HG03354 (cell line): ENCODE measurements at regions not wholly inside any gene's neighbourhood (a gene's known extent, or its start where the extent isn't known, plus 50 kb on each side); places are given as distances from the start of the nearest gene placed in this dataset.

Experiments used
- ATAC-seq: cut with Tn5 transposase; IDR thresholded peaks from one replicate; pipeline ENCODE4 v1.9.1; 2021; ENCODE audit warnings: mild to moderate bottlenecking; ENCODE audit not compliant: unreplicated experiment, poor library complexity, severe bottlenecking

DNA sequence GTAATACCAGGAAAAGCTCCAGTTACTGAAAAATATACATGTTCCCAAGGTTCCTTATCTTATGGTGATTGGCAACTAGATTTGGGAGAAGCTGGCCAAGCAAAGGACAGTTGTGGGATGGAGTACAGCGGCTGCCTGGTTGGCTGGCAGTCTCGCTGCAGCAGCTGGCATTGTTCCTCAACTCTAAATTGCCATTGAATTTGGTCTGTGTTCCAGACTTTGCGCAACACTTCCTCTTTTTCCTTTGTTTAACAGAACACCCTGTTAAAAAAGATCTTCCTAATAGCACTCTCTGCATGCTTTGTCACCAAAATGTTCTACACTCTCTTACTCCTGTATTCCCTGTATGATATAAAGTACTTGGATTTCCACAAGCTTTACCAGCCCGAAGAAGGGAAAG, 420.6 kb upstream of the RBMS3 start:
- no peak for ATAC-seq

DNA sequence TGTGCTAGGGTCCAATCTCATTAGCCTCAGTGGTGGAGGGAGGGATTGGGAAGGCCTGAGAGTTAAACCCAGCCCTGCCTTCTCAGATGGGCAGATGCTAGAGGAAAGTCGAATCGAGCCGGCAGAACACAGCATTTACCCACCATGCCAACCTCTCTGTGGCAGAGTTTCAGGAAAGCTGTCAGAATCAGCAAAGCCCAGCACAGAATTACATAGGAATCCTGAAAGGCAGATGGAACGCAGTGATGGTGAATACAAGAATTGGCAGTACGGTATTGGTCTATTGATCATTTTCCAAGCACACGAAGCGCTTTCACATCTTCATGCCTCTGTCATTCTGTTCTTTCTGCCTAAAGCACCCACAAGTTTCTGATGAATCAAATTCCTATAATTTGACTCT, 417.7 kb upstream of the RBMS3 start:
- ATAC-seq: no peak

DNA sequence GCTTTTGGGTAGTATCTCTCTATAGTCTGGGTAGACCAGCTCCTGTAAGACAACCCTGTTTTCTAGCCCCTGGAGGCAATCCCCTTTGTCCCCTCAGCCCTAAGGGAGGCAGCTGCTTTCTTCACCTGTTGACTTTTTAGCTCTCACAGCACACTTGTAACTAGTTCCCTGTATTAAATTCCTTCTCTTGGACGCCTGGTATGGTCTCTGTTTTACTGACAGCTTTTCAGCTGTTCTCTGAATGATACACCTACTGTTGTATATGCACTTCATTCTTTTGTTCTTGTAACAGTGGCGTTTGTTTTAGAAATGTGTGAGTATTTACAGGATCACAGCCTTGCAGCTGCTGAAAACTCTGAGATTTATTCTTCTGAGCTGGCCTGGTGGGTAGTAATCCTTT, 413.0 kb upstream of the RBMS3 start:
- no peak for ATAC-seq

DNA sequence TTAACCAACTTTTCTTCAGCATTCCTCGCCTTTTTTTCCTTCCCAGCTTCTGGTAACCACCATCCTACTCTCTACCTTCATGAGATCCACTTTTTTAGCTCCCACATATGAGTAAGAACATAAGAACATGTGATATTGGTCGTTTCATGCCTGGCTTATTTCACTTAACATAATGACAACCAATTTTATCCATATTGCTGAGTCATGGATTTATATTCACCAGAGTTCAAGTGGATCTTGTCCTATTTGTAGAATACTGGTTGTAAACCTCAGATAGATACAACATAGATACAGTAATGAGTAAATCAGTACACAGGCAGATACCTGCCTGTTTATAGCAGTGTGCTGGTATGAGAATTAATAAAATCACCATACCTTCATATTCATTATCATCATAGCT, 412.0 kb upstream of the RBMS3 start:
- no peak for ATAC-seq

DNA sequence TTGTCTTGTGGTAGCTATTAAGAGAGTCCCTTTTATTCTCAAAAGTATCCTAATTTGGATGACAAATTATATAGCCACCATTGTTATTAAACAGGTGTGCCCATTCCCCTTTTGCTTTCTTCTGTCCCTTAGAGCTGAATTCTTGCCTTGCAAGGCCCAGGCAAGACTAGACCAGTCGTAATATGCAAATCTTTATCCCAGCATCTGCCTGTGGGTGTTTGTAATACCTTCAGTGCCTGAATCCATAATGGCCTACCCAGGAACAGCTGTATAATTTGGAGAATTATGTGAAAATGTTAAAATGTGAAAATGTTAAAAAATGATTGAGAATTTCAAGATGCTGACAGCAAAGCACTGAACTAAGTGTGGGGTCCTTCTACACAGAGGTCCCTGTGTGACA, 403.0 kb upstream of the RBMS3 start:
- ATAC-seq: no peak

DNA sequence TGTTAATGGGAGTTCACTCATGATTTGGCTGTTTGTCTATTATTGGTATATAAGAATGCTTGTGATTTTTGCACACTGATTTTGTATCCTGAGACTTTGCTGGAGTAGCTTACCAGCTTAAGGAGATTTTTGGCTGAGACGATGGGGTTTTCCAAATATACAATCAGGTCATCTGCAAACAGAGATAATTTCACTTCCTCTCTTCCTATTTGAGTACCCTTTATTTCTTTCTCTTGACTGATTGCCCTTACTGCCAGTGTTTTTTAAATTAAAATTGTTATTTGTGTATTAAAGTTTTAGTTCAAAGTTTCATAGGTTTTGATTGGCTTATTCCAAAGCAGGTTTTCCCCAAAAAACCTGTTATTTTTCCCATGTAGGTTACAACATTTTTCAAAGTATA, 390.5 kb upstream of the RBMS3 start:
- ATAC-seq: no peak

DNA sequence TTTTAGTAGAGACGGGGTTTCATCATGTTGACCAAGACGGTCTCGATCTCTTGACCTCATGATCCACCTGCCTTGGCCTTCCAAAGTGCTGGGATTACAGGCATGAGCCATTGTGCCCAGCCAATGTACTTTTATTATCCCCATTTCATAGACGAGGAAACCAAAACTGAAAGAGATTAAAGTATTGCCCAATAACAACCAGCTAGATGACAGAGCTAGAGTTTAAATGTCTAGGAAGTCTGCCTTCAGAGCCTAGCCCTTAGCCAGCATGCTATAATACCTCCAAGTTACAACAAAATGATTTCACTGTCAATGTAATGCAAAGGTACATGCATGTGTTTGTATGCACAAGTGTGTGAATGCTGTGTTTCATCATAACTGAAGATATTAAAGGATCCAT, 389.4 kb upstream of the RBMS3 start:
- ATAC-seq: no peak

DNA sequence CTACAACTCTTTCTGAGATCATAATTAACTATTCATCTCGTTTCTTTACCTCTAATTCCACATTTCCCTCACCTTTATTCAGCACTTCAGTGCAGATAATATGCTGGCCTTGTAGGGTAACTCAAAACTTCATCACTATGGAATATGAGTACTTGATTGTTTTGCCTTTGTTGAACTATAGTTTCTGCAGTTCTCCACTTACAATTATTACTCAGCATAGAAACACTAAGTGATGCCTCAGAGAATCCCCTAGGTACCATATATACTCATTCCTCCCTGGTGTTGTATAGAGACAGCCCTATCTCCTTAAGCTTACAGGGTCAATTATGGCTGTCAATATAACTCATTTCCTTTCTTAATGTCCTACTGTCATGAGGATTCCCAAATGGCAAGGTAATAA, 380.6 kb upstream of the RBMS3 start:
- no peak for ATAC-seq

DNA sequence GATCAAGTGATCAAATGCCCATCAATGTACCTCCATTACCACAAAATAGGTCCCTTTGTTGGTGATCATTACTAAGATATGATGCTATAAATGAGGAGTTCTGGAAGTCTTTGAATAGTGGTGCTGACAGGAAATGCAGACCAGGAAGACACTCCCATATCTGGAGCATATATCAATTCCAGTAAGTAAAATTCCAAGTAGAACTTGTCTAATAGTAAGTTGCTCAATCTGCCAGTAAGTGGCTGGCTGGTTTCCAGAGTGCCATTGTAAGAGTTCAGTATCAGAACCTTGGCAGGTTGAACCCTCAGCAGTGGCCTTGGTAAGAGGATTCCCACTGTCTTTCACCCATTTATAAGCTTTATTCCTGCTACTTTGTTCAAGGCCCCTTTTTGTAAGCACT, 379.9 kb upstream of the RBMS3 start:
- ATAC-seq: no peak

DNA sequence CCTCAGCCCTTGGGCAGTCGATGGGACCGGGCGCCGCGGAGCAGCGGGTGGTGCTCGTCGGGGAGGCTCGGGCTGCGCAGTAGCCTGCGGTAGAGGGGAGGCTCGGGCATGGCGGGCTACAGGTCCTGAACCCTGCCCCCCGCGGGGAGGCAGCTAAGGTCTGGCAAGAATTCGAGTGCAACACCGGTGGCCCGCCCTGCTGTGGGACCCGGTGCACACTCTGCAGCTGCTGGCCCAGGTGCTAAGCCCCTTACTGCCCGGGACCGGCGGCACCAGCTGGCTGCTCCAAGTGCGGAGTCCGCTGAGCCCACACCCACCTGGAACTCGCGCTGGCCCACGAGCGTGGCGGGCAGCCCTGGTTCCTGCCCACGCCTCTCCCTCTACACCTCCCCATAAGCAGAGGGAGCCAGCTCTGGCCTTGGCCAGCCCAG, 377.7 kb upstream of the RBMS3 start:
- no peak for ATAC-seq

DNA sequence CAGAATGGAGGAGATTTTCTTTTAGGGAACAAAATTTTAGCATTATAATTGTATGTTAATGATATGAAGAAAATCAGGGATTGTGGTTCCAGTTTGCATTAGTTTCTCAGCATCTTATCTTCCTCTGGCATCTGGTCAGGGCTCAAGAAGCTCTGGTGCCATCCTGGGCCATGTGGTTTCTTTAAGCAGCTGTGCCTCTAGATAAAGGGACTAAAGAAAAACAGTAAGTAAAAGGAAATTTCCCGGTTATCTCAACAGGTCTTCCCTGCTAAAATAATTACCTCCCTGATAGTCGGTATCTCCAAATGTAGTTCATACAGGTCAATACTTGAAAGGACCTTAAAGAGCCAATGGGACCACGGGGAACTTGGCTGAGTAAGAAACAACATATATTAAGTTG, 375.1 kb upstream of the RBMS3 start:
- ATAC-seq: no peak

DNA sequence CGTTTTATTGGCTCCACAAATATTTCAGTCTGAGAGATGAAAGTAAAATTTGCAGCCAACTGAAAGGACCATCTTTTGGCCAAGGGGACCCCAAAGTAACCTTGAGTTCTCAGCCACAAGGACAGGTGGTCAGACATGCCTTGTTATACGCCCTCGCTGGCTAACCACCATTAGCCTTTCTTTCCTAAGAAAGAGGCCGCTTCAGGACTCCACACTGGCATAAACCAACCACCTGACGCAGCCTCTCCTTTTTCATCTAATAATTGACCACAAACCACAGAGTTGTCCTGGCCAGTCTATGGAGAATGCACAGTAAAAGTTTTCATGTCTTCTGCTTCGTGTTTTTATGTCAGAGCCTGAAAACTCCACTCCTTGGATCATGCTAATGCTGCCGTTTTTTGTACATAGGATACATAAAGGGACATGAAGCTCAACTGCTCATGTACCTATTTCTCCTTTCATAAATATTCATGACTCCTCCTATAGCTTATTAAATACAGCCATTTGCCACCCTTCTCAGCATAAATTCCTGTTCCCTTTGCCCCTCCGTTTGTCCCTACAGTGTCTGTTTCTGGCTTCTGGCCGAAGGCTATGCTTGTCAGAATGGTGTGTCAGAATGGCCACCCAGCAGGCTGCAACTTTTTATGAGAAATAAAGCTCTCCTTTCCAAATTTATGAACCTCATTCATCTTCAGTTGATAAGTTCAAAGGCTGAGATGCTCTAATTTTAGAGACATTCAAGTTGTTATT, 374.1 kb upstream of the RBMS3 start:
- ATAC-seq: no peak

DNA sequence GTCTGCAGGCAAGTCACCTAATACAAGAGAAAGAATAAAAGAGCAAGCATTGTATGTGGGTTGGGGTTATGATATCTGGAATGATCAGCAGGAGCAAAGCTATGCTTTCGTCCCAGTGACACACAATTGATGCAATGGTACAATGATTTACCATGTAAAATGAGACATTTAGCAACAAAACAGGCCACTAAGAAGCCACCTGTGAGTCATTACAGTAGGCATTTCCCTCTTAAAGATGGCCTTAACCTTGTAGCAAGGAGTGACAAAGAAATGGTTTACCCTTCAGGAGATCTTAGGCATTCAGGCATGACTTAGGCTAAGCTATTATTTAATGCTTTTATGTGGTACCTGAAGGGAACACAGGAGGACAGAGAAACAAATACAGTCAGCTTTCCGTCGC, 373.3 kb upstream of the RBMS3 start:
- no peak for ATAC-seq

DNA sequence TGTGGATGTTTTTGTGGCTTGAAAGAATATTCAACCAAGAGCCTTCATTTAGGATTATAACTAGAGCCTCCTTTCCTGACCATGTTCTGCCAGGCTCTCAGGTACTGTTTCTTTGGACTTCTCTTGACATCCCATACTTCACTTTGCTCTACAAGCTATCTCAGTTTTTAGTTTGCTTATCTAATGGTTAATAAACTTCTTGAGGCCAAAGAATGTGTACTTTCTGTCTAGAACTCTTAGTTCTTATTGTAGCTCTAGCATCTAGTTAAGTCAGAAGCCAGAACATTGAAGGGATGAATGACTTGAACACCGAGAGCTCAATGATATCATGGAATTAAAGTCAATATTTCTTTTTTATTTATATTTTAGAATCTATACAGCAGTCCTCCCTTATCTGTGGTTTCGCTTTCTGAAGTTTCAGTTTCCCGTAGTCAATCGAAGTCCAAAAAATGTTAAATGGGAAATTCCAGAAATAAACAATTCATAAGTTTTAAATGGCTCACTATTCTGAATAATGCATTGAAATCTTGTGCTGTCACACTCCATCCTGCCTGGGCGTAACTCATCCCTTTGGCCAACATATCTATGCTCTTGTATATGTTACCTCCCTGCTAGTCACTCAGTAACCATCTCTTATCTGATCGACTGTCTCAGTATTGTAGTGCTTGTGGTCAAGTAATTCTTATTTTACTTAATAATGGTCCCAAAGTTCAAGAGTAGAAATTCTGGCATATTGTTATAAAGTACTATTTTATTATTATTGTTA, 368.6 kb upstream of the RBMS3 start:
- no peak for ATAC-seq

DNA sequence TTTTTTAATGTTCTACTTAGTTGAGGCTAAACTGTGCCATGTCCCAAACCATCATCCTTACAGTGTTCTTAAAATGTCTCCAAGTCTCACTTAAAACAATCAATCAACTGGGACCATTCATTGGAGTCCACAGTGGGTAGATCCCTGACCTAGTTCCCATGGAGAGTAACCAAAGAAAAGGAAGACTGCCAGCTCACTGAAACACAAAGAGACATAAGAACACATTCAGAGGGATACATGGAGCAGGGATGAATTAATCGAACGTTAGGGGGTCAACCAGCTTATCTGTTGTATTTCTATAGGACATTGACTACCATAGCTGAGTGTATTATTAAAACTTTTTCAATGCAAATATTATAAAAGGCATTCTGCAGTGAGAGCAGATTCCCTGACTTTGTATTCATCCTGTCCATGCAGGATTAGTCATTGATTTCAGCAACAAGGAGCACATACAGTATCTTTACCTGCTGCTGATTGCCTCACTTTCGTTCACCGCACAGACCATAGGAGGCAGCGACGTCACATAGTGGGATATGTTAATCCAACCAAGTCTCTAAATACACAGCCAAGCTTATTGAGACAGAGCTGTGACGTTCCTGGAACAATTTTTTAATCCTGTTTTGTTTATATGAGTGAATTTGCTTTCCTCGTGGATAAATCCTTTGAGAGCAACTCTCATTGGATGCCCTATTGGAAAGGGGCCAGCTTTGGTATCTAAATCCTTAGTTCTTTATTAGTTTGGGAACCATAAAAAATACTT, 364.9 kb upstream of the RBMS3 start:
- ATAC-seq: no peak

DNA sequence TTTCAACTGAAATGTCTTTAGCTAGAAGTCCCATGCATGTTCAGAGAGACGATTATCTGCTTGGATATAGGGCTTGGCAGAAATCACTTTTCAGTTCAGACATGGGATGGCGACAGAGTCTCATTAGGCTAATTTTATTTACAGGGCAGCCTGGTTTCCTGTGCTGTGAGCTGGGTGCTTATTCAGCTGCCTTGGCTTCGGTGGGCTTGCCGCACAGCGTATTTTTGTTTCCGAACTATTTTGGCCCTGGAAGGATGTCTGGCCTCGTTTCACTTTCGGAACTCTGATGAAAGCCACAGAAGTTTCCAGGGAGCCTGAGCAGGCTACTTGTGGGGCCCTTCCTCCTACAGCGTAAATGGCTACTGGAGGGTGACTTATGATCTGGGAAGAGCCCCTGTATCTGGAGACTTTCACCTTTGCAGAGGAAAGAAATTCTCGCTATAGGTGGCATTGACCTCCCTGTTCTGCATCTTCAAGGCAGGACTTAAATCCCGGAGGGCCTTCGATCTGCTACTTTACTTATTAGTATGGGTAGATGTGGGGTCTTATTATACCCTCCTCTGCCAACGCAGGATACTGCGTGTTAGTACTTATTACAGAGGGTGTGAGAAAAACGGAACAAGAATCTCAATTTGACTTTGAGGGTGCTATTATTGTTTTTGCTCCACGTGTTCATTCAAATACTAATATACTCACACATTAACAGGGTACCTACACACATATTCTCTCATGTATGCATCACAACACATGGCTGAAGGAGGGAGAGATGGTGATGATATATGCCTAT, 364.0 kb upstream of the RBMS3 start:
- ATAC-seq: peak; percentile 98

DNA sequence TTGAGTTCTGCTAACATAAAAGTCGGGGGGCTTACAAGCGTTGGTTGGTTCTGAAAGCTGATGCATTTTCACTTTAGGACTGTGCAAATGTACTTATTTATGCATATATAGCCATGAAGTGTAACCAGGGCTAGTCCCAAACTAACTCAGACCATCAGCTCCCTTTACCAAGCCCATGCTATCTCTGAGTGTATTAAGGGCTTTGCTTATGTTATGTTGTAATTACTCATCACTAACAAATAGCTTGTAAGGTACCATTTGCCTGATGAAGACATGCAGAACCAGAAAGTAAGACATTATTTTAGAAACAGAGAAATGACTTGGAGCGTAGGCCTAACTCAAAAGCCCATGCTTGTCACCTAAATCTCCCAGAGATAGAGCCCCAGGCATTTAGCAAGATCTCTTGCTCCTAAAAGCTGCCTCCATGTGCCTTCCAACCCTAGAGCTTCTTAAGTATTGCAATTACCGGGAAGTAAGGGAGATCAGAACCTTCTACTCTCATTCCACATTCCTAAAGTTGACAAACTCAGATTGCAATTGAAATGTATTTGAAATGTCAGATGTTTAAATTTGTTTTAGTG, 362.9 kb upstream of the RBMS3 start:
- no peak for ATAC-seq

DNA sequence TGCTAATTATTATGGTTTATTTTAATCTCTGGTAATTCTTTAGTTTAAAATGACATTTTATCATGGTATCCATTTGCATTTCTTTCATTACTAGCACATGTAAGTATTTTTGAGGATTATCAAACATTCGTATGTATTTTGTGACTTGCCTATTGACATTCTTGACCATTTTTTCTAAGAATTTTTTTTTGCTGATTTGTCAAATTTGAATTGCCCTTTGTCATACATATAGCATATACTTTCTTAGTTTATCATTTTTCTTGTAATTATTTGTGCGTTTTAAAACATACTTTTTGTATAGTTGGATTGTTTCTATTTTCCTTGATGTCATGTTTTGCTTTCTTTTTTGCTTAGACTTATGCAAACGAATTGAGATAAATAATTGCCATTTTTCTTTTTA, 358.5 kb upstream of the RBMS3 start:
- no peak for ATAC-seq

DNA sequence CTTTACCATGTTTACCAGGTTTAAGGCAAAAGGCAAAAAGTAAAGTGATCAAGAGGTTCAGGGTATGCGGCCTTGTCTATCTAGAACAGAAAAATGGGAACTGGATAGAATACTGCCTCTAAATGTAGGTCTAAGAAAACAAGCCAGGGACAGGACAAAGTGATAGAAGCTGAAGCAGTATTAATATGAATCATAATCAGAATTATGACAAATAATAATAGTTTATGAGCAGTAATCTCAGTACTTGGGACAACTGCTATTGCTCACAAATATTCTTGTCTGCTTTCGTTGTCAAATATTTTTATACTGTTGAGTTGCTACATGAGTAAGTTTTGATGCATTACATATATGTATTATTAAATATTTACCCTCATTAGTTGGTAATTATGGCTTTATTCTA, 356.9 kb upstream of the RBMS3 start:
- no peak for ATAC-seq
